ENCODE measurements at regions not wholly inside any gene's neighbourhood (a gene's known extent, or its start where the extent isn't known, plus 50 kb on each side); places are given as distances from the start of the nearest gene placed in this dataset.

- Histone ChIP-seq H3K14ac (replicated peaks; ENCODE audit: low read depth, low read length) (no peak overlapping the region), H2BK20ac (ENCODE audit: low read depth, low read length) (no peak overlapping the region), H3K56ac (ENCODE audit: extremely low read depth, insufficient read depth, low read length) (no peak overlapping the region), H3K27me3 (ENCODE audit: control insufficient read depth, insufficient read depth, low read length) (no peaks in the 10 kb centered on the region), H2BK120ac (ENCODE audit: low read depth, low read length) (no peak overlapping the region), H3K4ac (ENCODE audit: low read depth, low read length) (no peak overlapping the region), H3K79me1 (ENCODE audit: low read depth in 1 of 2, low read length in 2 of 2) (no peaks in the 10 kb centered on the region), H3K9me1 (ENCODE audit: insufficient read depth, low read length) (no peaks in the 10 kb centered on the region), H3K4me2 (ENCODE audit: low read depth, low read length) (no peak overlapping the region), H2AK5ac (ENCODE audit: low read depth, low read length) (no peak overlapping the region), H4K20me1 (ENCODE audit: insufficient read depth, low read length) (no peaks in the 10 kb centered on the region), H2BK15ac (ENCODE audit: low read depth, low read length) (no peak overlapping the region), H3K9me3 (ENCODE audit: control insufficient read depth, insufficient read depth, low read length) (no peaks in the 10 kb centered on the region), H4K5ac (ENCODE audit: low read depth, low read length) (no peak overlapping the region), H3K36me3 (ENCODE audit: control insufficient read depth, insufficient read depth, low read length) (no peaks in the 10 kb centered on the region), H3K18ac (ENCODE audit: low read depth, low read length) (no peak overlapping the region), H2BK5ac (ENCODE audit: low read depth, low read length, poor library complexity, severe bottlenecking) (no peak overlapping the region), H3K4me1 (ENCODE audit: control insufficient read depth, insufficient read depth, low read length) (no peaks in the 10 kb centered on the region), H3K4me3 (ENCODE audit: insufficient read depth, low read depth, low read length) (no peak overlapping the region), H4K8ac (ENCODE audit: low read depth in 2 of 2, low read length in 2 of 2) (no peak overlapping the region), H4K91ac (ENCODE audit: insufficient read depth, low read depth, low read length) (no peak overlapping the region), H3K27ac (ENCODE audit: insufficient read depth, low read length) (no peak overlapping the region), H2AFZ (replicated peaks; ENCODE audit: low read length, poor library complexity) (no peak overlapping the region), H3K23ac (ENCODE audit: low read depth, low read length) (no peak overlapping the region), H2AK9ac (replicated peaks; ENCODE audit: low read depth, low read length, poor library complexity) (no peak overlapping the region), H3K9ac (ENCODE audit: low read depth, low read length) (no peak overlapping the region)
- DNase-seq (no peak), ATAC-seq (ENCODE audit: low read depth) (no peak)
- no TSS peak for BruUV-seq (replicated peaks)
- in situ Hi-C loops (cut with MboI; ENCODE audit: low sequenced_read_pairs) = no loop called here
- TF ChIP-seq POLR2A (IDR thresholded peaks at IDR 0.05; ENCODE audit: low read depth, low read length) (no peak), RAD21 (IDR thresholded peaks at IDR 0.05; ENCODE audit: low read length) (no peak), MAZ (IDR thresholded peaks at IDR 0.05; ENCODE audit: borderline replicate concordance, low read depth, low read length) (no peak), NFE2L2 (IDR thresholded peaks at IDR 0.05; ENCODE audit: low read depth, low read length) (no peak), RCOR1 (IDR thresholded peaks at IDR 0.05; ENCODE audit: insufficient replicate concordance, low read length) (no peak), FOS (IDR thresholded peaks at IDR 0.05; ENCODE audit: low read depth, low read length) (no peak), CEBPB (IDR thresholded peaks at IDR 0.05; ENCODE audit: low read depth, low read length) (no peak), MXI1 (IDR thresholded peaks at IDR 0.05; ENCODE audit: borderline replicate concordance, low read depth, low read length) (no peak)
- intact Hi-C loops (cut with micrococcal nuclease) = no loop called here
- POLR2A ChIA-PET (ENCODE audit: unreplicated experiment) = no interaction called here
- CTCF ChIA-PET = no interaction called here
- dilution Hi-C loops (cut with HindIII; ENCODE audit: low sequenced_read_pairs, unreplicated experiment) = no loop called here
Observed at GRCh38 chr14:66341239-66341638, 144.9 kb upstream of the CCDC196 start.
